Smooth muscle cell (in vitro differentiated cells): ENCODE measurements at regions not wholly inside any gene's neighbourhood (a gene's known extent, or its start where the extent isn't known, plus 50 kb on each side); places are given as distances from the start of the nearest gene placed in this dataset.

ENCODE experiments used
- DNase-seq: peaks from one replicate; lab custom pipeline; 2025; ENCODE audit not compliant: unreplicated experiment; lab: John Stamatoyannopoulos, UW
- H2AFZ ChIP-seq: fragments of 200-600 bp; sonication (generic); 2 replicates; pipeline ENCODE4 v1.6.0; 2016; ENCODE audit warnings: antibody characterized with exemption, low read depth, mild to moderate bottlenecking
- H3F3A ChIP-seq: fragments of 200-600 bp; sonication (generic); 2 replicates; pipeline ENCODE4 v1.6.0; 2017; ENCODE audit warnings: antibody characterized with exemption, low read depth
- H3K27ac ChIP-seq: fragments of 200-600 bp; sonication (generic); 2 replicates; pipeline ENCODE4 v1.5.1; 2016; ENCODE audit warnings: low read depth, mild to moderate bottlenecking
- H3K27me3 ChIP-seq: fragments of 200-600 bp; sonication (generic); 2 replicates; pipeline ENCODE4 v1.6.1; 2016; ENCODE audit warnings: low read depth, mild to moderate bottlenecking
- H3K36me3 ChIP-seq: fragments of 200-600 bp; sonication (generic); 2 replicates; pipeline ENCODE4 v1.5.1; 2016; ENCODE audit warnings: low read depth
- H3K4me1 ChIP-seq: fragments of 200-600 bp; sonication (generic); 2 replicates; pipeline ENCODE4 v1.5.1; 2016; ENCODE audit warnings: low read depth
- H3K4me2 ChIP-seq: fragments of 200-600 bp; sonication (generic); 2 replicates; pipeline ENCODE4 v1.6.0; 2016; ENCODE audit warnings: mild to moderate bottlenecking
- H3K4me3 ChIP-seq: fragments of 200-600 bp; sonication (generic); 2 replicates; pipeline ENCODE4 v1.5.1; 2016; ENCODE audit warnings: mild to moderate bottlenecking
- H3K79me2 ChIP-seq: fragments of 200-600 bp; sonication (generic); 2 replicates; pipeline ENCODE4 v1.6.0; 2016; ENCODE audit warnings: low read depth, mild to moderate bottlenecking
- H3K9ac ChIP-seq: fragments of 200-600 bp; sonication (generic); 2 replicates; pipeline ENCODE4 v1.6.0; 2016; ENCODE audit warnings: low read depth
- H3K9me3 ChIP-seq: fragments of 200-600 bp; sonication (generic); replicated peaks from 2 replicates; pipeline ENCODE4 v1.5.1; 2016; ENCODE audit warnings: low read depth
- H4K20me1 ChIP-seq: fragments of 200-600 bp; sonication (generic); 2 replicates; pipeline ENCODE4 v1.6.0; 2016; ENCODE audit warnings: low read depth
- WGBS: methylation state at CpG from one replicate; pipeline ENCODE4 v1.1.7; 2016; ENCODE audit warnings: low lambda C conversion rate; 5-methylcytosine and 5-hydroxymethylcytosine counted together
- TF ChIP-seq, protein P1 (sequence below): fragments of 200-600 bp; sonication (generic); IDR thresholded peaks from 2 replicates; pipeline ENCODE4 v1.5.1; 2017; ENCODE audit warnings: borderline replicate concordance, mild to moderate bottlenecking, antibody characterized with exemption; ENCODE audit not compliant: insufficient read depth, poor library complexity, severe bottlenecking

DNA sequence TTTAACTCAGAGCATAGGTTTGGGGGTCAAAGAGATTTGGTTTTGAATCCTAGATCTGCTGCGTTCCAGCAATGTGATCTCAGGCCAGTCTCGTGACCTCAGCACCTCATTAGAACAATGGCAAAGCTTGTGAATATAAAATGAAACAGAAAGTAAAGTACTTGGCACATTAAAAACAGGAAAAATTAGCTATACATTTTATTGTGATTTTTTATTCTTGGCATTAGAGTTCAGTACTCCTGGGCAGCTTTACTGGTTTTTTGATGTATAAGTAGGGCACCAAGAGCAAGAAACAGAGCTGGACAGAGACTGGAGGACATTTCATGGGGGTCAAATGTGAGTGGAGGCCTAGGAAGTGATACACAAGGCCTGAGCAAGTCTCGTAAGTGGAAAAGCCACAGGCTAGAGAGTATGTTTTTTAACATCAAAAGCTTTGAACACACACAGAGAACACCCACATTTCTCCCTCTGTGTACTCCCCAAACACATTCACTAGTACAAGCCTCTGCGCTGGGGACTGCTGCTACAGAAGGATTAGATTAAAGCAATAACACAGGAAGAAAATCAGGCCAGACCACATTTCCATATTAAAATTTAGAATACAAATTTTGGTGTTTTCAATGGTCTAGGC lies 157.2 kb upstream of the SLC25A13 start:
- Histone ChIP-seq H3K9me3 (no peaks in the 10 kb centered on the region), H3K4me3 (no peak overlapping the region), H3K27ac (no peak overlapping the region), H3K4me2 (no peak overlapping the region), H3K27me3 (peaks cover 8% of the 10 kb centered on the region), H2AFZ (no peak overlapping the region), H3K9ac (no peak overlapping the region), H3F3A (no peaks in the 10 kb centered on the region), H3K4me1 (no peaks in the 10 kb centered on the region), H3K36me3 (no peaks in the 10 kb centered on the region), H3K79me2 (no peaks in the 10 kb centered on the region), H4K20me1 (no peaks in the 10 kb centered on the region)
- 93% methylated on average over 4 of the region's 4 CpGs for WGBS
- TF ChIP-seq, protein P1, sequence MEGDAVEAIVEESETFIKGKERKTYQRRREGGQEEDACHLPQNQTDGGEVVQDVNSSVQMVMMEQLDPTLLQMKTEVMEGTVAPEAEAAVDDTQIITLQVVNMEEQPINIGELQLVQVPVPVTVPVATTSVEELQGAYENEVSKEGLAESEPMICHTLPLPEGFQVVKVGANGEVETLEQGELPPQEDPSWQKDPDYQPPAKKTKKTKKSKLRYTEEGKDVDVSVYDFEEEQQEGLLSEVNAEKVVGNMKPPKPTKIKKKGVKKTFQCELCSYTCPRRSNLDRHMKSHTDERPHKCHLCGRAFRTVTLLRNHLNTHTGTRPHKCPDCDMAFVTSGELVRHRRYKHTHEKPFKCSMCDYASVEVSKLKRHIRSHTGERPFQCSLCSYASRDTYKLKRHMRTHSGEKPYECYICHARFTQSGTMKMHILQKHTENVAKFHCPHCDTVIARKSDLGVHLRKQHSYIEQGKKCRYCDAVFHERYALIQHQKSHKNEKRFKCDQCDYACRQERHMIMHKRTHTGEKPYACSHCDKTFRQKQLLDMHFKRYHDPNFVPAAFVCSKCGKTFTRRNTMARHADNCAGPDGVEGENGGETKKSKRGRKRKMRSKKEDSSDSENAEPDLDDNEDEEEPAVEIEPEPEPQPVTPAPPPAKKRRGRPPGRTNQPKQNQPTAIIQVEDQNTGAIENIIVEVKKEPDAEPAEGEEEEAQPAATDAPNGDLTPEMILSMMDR, result no peak
- no peak for DNase-seq

DNA sequence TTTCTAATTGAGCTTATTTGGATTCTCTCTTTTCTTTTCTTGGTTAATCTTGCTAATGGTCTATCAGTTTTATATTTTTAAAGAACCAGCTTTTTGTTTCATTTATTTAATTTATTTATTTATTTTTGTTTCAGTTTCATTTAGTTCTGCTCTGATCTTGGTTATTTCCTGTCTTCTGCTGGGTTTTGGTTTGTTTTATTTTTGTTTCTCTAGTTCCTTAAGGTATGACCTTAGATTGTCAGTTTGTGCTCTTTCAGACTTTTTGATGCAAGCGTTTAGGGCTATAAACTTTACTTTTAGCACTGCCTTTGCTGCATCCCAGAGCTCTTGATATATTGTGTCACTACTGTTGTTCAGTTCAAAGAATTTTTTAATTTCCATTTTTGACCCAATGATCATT lies 149.7 kb upstream of the SLC25A13 start:
- 94% methylated on average over 1 of the region's 1 CpG for WGBS
- H3K27ac ChIP-seq, result no peak overlapping the region

DNA sequence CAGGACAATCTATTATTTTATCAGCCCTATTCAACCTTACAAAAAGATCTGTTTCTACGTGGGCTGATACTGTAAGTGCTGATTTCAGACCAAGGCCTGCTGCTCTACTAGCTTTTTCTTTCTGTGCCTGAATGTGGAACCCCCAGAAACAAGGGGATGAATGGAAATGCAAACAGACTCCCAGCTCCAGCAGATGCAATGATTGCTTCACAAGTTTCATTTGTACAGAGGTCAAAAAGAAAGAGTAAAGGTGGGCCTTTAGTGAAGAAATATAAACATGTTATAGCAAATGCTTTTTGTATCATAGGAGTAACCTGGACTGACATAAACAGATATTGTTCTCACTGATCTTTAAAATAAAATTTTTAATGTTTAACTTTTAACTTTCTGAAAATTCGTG lies 130.2 kb upstream of the SLC25A13 start:
- H3K4me1 ChIP-seq, result peaks cover 12% of the 10 kb centered on the region
- no peaks in the 10 kb centered on the region for H4K20me1 ChIP-seq
- TF ChIP-seq, protein P1, result no peak
- H3K27me3 ChIP-seq, result peaks cover 3% of the 10 kb centered on the region
- no peak overlapping the region for H3K27ac ChIP-seq
- no peak overlapping the region for H3K4me3 ChIP-seq
- no peaks in the 10 kb centered on the region for H3K36me3 ChIP-seq
- no peak overlapping the region for H2AFZ ChIP-seq
- no peak overlapping the region for H3K4me2 ChIP-seq
- H3K9me3 ChIP-seq, result no peaks in the 10 kb centered on the region
- 85% methylated on average over 2 of the region's 2 CpGs for WGBS
- H3K9ac ChIP-seq, result no peak overlapping the region
- DNase-seq, result no peak
- H3K79me2 ChIP-seq, result no peaks in the 10 kb centered on the region
- no peaks in the 10 kb centered on the region for H3F3A ChIP-seq

More for the DNA sequence above, 149.7 kb upstream of the SLC25A13 start:
- H4K20me1 ChIP-seq, result no peaks in the 10 kb centered on the region
- no peak overlapping the region for H3K9ac ChIP-seq
- no peaks in the 10 kb centered on the region for H3K36me3 ChIP-seq
- no peak overlapping the region for H2AFZ ChIP-seq
- H3K27me3 ChIP-seq, result peaks cover 15% of the 10 kb centered on the region
- TF ChIP-seq, protein P1, result no peak
- no peaks in the 10 kb centered on the region for H3F3A ChIP-seq
- H3K9me3 ChIP-seq, result no peaks in the 10 kb centered on the region
- no peak overlapping the region for H3K4me2 ChIP-seq
- DNase-seq, result no peak
- H3K4me1 ChIP-seq, result no peaks in the 10 kb centered on the region
- H3K79me2 ChIP-seq, result no peaks in the 10 kb centered on the region
- no peak overlapping the region for H3K4me3 ChIP-seq

GRCh38 chr7:96449094-96449493 lies 127.2 kb upstream of the SLC25A13 start:
- 58% methylated on average over 4 of the region's 4 CpGs for WGBS

More at GRCh38 chr7:96449094-96449493, 127.2 kb upstream of the SLC25A13 start:
- TF ChIP-seq, protein P1, result no peak
- H3K4me3 ChIP-seq, result no peak overlapping the region
- no peaks in the 10 kb centered on the region for H3F3A ChIP-seq
- DNase-seq, result no peak
- H3K36me3 ChIP-seq, result no peaks in the 10 kb centered on the region
- no peak overlapping the region for H2AFZ ChIP-seq
- H3K79me2 ChIP-seq, result no peaks in the 10 kb centered on the region
- H3K27ac ChIP-seq, result no peak overlapping the region
- peaks cover 12% of the 10 kb centered on the region for H3K4me1 ChIP-seq
- H3K9me3 ChIP-seq, result no peaks in the 10 kb centered on the region
- no peak overlapping the region for H3K4me2 ChIP-seq
- no peaks in the 10 kb centered on the region for H4K20me1 ChIP-seq
- no peak overlapping the region for H3K9ac ChIP-seq
- peaks cover 9% of the 10 kb centered on the region for H3K27me3 ChIP-seq
